Adrenal gland (tissue), 5 donors: ENCODE measurements at regions not wholly inside any gene's neighbourhood (a gene's known extent, or its start where the extent isn't known, plus 50 kb on each side); places are given as distances from the start of the nearest gene placed in this dataset.
"Not testable (repeated sequence)": the region's sequence is repeated elsewhere in the genome, so short reads cannot be mapped to it uniquely, and the experiment has no call there.

Experiments used
- POLR2A ChIP-seq, 2 donors: fragments of 450-650 bp; IDR thresholded peaks; one replicate each; pipeline ENCODE4 v1.6.1; 2017; ENCODE audit warnings: antibody characterized with exemption in 2 of 2, mild to moderate bottlenecking in 2 of 2, moderate library complexity in 1 of 2
- TF ChIP-seq, protein P1 (sequence below), 6 experiments: fragments of 450-650 bp in 4 of 6; fragments of 200-600 bp in 2 of 6; sonication (generic) in 1 of 6; IDR thresholded peaks; 1 replicate in 5 of 6; 2 replicates in 1 of 6; pipeline versions ENCODE4 v1.5.1 to v1.8.0; 2016 to 2021; ENCODE audit warnings: antibody characterized with exemption in 6 of 6, mild to moderate bottlenecking in 2 of 6, moderate library complexity in 1 of 6
- donor health status: DM: no; HTN: no; CAD: no.

DNA sequence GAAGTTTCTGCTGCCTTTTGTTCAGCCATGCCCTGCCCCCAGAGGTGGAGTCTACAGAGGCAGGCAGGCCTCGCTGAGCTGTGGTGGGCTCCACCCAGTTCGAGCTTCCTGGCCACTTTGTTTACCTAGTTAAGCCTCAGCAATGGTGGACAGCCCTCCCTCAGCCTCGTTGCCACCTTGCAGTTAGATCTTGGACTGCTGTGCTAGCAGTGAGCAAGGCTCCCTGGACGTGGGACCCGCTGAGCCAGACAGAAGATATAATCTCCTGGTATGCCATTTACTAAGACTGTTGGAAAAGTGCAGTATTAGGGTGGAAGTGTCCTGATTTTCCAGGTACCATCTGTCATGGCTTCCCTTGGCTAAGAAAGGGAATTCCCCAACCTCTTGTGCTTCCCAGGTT is 588.2 kb downstream of the AMY1C start:
- TF ChIP-seq, protein P1, sequence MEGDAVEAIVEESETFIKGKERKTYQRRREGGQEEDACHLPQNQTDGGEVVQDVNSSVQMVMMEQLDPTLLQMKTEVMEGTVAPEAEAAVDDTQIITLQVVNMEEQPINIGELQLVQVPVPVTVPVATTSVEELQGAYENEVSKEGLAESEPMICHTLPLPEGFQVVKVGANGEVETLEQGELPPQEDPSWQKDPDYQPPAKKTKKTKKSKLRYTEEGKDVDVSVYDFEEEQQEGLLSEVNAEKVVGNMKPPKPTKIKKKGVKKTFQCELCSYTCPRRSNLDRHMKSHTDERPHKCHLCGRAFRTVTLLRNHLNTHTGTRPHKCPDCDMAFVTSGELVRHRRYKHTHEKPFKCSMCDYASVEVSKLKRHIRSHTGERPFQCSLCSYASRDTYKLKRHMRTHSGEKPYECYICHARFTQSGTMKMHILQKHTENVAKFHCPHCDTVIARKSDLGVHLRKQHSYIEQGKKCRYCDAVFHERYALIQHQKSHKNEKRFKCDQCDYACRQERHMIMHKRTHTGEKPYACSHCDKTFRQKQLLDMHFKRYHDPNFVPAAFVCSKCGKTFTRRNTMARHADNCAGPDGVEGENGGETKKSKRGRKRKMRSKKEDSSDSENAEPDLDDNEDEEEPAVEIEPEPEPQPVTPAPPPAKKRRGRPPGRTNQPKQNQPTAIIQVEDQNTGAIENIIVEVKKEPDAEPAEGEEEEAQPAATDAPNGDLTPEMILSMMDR (IDR thresholded peaks at IDR 0.05) = not testable (repeated sequence)
- not testable (repeated sequence) for TF ChIP-seq POLR2A (IDR thresholded peaks at IDR 0.05)
